CD14-positive monocyte (primary cell): ENCODE measurements at regions not wholly inside any gene's neighbourhood (a gene's known extent, or its start where the extent isn't known, plus 50 kb on each side); places are given as distances from the start of the nearest gene placed in this dataset.
"Not testable (repeated sequence)": the region's sequence is repeated elsewhere in the genome, so short reads cannot be mapped to it uniquely, and the experiment has no call there.

Experiments
- DNase-seq, 3 donors: peaks; one replicate each; pipeline ENCODE4 v3.0.0-alpha.2; 2011 to 2022
- H2AFZ ChIP-seq: 2 replicates; pipeline ENCODE4 v1.6.0; 2012; ENCODE audit warnings: mild to moderate bottlenecking, low read depth, low read length, inconsistent platforms; ENCODE audit not compliant: insufficient read depth, poor library complexity, severe bottlenecking
- H3K27ac ChIP-seq, 2 donors: 1 replicate in 1 of 2; 2 replicates in 1 of 2; pipeline ENCODE4 v1.5.1; 2012 to 2013; ENCODE audit warnings: low read length in 2 of 2, control low read depth in 1 of 2, inconsistent platforms in 1 of 2, low read depth in 1 of 2, mild to moderate bottlenecking in 1 of 2
- H3K27me3 ChIP-seq, 2 donors: one replicate each; pipeline versions ENCODE4 v1.6.0 to v1.6.1; 2011 to 2013; ENCODE audit warnings: low read length in 2 of 2; ENCODE audit not compliant: control insufficient read depth in 2 of 2, insufficient read depth in 2 of 2
- H3K36me3 ChIP-seq, 2 donors: replicated peaks in 1 of 2; 1 replicate in 1 of 2; 2 replicates in 1 of 2; pipeline versions ENCODE4 v1.5.1 to v1.6.1; 2012 to 2013; ENCODE audit warnings: low read length in 2 of 2, control low read depth in 1 of 2, inconsistent platforms in 1 of 2, mild to moderate bottlenecking in 1 of 2; ENCODE audit not compliant: insufficient read depth in 2 of 2, control insufficient read depth in 1 of 2
- H3K4me1 ChIP-seq, 2 donors: 1 replicate in 1 of 2; 2 replicates in 1 of 2; pipeline versions ENCODE4 v1.5.1 to v1.6.1; 2012 to 2013; ENCODE audit warnings: low read length in 2 of 2, control low read depth in 1 of 2, inconsistent platforms in 1 of 2, mild to moderate bottlenecking in 1 of 2, moderate library complexity in 1 of 2; ENCODE audit not compliant: insufficient read depth in 2 of 2, control insufficient read depth in 1 of 2
- H3K4me2 ChIP-seq: replicated peaks from 2 replicates; pipeline ENCODE3; 2012; ENCODE audit warnings: low read length, moderate library complexity, mild to moderate bottlenecking; ENCODE audit not compliant: poor library complexity, severe bottlenecking; ENCODE audit errors: extremely low read depth
- H3K4me3 ChIP-seq, 3 experiments: fragments of 200-600 bp in 1 of 3; sonication (generic) in 1 of 3; replicated peaks in 1 of 3; 1 replicate in 2 of 3; 2 replicates in 1 of 3; pipeline ENCODE4 v1.5.1; 2011 to 2013; ENCODE audit warnings: low read length in 3 of 3, mild to moderate bottlenecking in 3 of 3, control low read depth in 2 of 3, low read depth in 2 of 3, inconsistent platforms in 1 of 3, moderate library complexity in 1 of 3
- H3K79me2 ChIP-seq: 2 replicates; pipeline ENCODE4 v1.6.0; 2012; ENCODE audit warnings: mild to moderate bottlenecking, control low read depth, inconsistent platforms, low read length, moderate library complexity; ENCODE audit not compliant: insufficient read depth
- H3K9ac ChIP-seq: 2 replicates; pipeline ENCODE4 v1.6.0; 2017; ENCODE audit warnings: low read length, mild to moderate bottlenecking; ENCODE audit not compliant: insufficient read depth, poor library complexity, severe bottlenecking
- H3K9me3 ChIP-seq, 2 donors: replicated peaks in 1 of 2; 1 replicate in 1 of 2; 2 replicates in 1 of 2; pipeline versions ENCODE4 v1.5.1 to v1.6.1; 2012 to 2013; ENCODE audit warnings: low read length in 2 of 2, control low read depth in 1 of 2; ENCODE audit not compliant: control insufficient read depth in 1 of 2, insufficient read depth in 1 of 2
- H4K20me1 ChIP-seq: 2 replicates; pipeline ENCODE4 v1.6.0; 2012; ENCODE audit warnings: mild to moderate bottlenecking, low read length, control low read depth, moderate library complexity; ENCODE audit not compliant: insufficient read depth
- H3K27ac Mint-ChIP-seq, 7 donors: one replicate each; pipeline ENCODE4 v1.8.0; 2020; ENCODE audit warnings: mild to moderate bottlenecking in 7 of 7, mixed read lengths in 7 of 7, moderate library complexity in 6 of 7, inconsistent platforms in 2 of 7
- H3K27me3 Mint-ChIP-seq, 3 donors: one replicate each; pipeline ENCODE4 v1.8.0; 2021 to 2022; ENCODE audit warnings: low read depth in 3 of 3, mild to moderate bottlenecking in 3 of 3, mixed read lengths in 3 of 3, moderate library complexity in 3 of 3, inconsistent platforms in 1 of 3
- H3K36me3 Mint-ChIP-seq, 2 donors: one replicate each; pipeline ENCODE4 v1.8.0; 2020; ENCODE audit warnings: mixed read lengths in 2 of 2, inconsistent platforms in 1 of 2, mild to moderate bottlenecking in 1 of 2
- H3K4me1 Mint-ChIP-seq: one replicate; pipeline ENCODE4 v1.8.0; 2020; ENCODE audit warnings: mild to moderate bottlenecking, mixed read lengths
- H3K4me3 Mint-ChIP-seq, 2 donors: one replicate each; pipeline ENCODE4 v1.8.0; 2020; ENCODE audit warnings: mild to moderate bottlenecking in 2 of 2, mixed read lengths in 2 of 2, moderate library complexity in 1 of 2
- H3K9me3 Mint-ChIP-seq, 7 donors: one replicate each; pipeline ENCODE4 v1.8.0; 2020 to 2022; ENCODE audit warnings: mixed read lengths in 7 of 7, mild to moderate bottlenecking in 6 of 7, moderate library complexity in 6 of 7, inconsistent platforms in 2 of 7
- WGBS: methylation state at CpG from one replicate; pipeline ENCODE4 v1.1.5; 2013; ENCODE audit warnings: missing lambda C conversion rate; ENCODE audit not compliant: insufficient coverage; 5-methylcytosine and 5-hydroxymethylcytosine counted together
- intact Hi-C, 2 donors: fragments of 100-400 bp; cut with micrococcal nuclease; formaldehyde crosslinking; loops; one replicate each; pipeline versions ENCODE4 v1.15.0 to v1.15.1; 2023
- TF ChIP-seq, protein P1 (sequence below): fragments of 200-600 bp; IDR thresholded peaks from one replicate; pipeline ENCODE4 v1.8.0; 2022; ENCODE audit warnings: antibody characterized with exemption, mild to moderate bottlenecking

GRCh38 chr15:50850003-50850402 lies 58.5 kb upstream of the AP4E1 start:
- peaks cover 0 to 3% (median 2%) of the 10 kb centered on the region in 3 donors for H3K27me3 Mint-ChIP-seq
- H3K4me1 Mint-ChIP-seq = peaks cover 6% of the 10 kb centered on the region

DNA sequence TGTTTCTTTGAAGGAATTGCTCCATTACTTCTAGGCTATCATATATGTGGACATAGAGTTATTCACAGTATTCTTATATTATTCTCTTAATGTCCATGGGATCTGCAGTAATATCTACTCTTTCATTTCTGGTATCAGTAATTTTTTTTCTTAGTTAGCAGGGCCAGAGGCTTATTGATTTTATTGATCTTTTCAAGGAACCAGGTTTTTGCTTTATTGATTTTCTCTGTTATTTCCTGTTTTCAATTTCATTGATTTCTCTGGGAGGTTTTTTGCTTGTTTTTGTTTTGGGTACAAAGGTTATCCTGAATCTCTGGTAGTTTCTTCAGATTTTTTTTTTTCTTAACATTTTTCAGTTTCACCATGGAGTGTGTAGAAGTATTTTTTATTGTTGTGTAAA lies 60.1 kb upstream of the AP4E1 start:
- Mint-ChIP-seq H3K9me3 (peaks cover 2 to 17% (median 8%) of the 10 kb centered on the region in 7 donors), H3K27me3 (peaks cover 0 to 6% (median 2%) of the 10 kb centered on the region in 3 donors), H3K4me3 (no peak overlapping the region), H3K36me3 (no peaks in the 10 kb centered on the region), H3K4me1 (no peaks in the 10 kb centered on the region), H3K27ac (no peak overlapping the region)
- H3K79me2 ChIP-seq = no peaks in the 10 kb centered on the region
- no peak overlapping the region for H2AFZ ChIP-seq
- H3K4me3 ChIP-seq = no peak overlapping the region
- H3K9ac ChIP-seq = no peak overlapping the region
- intact Hi-C loops = no loop called here
- no peaks in the 10 kb centered on the region for H3K9me3 ChIP-seq
- no peak overlapping the region for H3K4me2 ChIP-seq
- H3K36me3 ChIP-seq = no peaks in the 10 kb centered on the region
- no peaks in the 10 kb centered on the region for H3K27me3 ChIP-seq
- H3K4me1 ChIP-seq = no peaks in the 10 kb centered on the region
- DNase-seq = no peak
- H3K27ac ChIP-seq = no peak overlapping the region
- TF ChIP-seq, protein P1, sequence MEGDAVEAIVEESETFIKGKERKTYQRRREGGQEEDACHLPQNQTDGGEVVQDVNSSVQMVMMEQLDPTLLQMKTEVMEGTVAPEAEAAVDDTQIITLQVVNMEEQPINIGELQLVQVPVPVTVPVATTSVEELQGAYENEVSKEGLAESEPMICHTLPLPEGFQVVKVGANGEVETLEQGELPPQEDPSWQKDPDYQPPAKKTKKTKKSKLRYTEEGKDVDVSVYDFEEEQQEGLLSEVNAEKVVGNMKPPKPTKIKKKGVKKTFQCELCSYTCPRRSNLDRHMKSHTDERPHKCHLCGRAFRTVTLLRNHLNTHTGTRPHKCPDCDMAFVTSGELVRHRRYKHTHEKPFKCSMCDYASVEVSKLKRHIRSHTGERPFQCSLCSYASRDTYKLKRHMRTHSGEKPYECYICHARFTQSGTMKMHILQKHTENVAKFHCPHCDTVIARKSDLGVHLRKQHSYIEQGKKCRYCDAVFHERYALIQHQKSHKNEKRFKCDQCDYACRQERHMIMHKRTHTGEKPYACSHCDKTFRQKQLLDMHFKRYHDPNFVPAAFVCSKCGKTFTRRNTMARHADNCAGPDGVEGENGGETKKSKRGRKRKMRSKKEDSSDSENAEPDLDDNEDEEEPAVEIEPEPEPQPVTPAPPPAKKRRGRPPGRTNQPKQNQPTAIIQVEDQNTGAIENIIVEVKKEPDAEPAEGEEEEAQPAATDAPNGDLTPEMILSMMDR = no peak
- no peaks in the 10 kb centered on the region for H4K20me1 ChIP-seq

More at GRCh38 chr15:50850003-50850402, 58.5 kb upstream of the AP4E1 start:
- intact Hi-C loops = no loop called here
- DNase-seq = no peak
- Histone ChIP-seq H3K36me3 (no peaks in the 10 kb centered on the region), H3K4me2 (no peak overlapping the region), H4K20me1 (no peaks in the 10 kb centered on the region), H3K9me3 (no peaks in the 10 kb centered on the region), H3K79me2 (no peaks in the 10 kb centered on the region), H3K4me3 (no peak overlapping the region), H3K27ac (no peak overlapping the region), H3K4me1 (peaks cover 3% of the 10 kb centered on the region in 2 donors), H2AFZ (no peak overlapping the region), H3K27me3 (no peaks in the 10 kb centered on the region), H3K9ac (no peak overlapping the region)
- TF ChIP-seq, protein P1 = no peak
- H3K36me3 Mint-ChIP-seq = no peaks in the 10 kb centered on the region
- H3K4me3 Mint-ChIP-seq = no peak overlapping the region
- WGBS = no CpG with 5 or more reads among the region's 1 CpG
- H3K9me3 Mint-ChIP-seq = peaks cover 0 to 7% (median 2%) of the 10 kb centered on the region in 7 donors
- no peak overlapping the region for H3K27ac Mint-ChIP-seq

- intact Hi-C loops, H3K36me3 Mint-ChIP-seq, H4K20me1 ChIP-seq, H3K79me2 ChIP-seq, H3K4me3 Mint-ChIP-seq, H3K36me3 ChIP-seq, H3K9me3 ChIP-seq, H2AFZ ChIP-seq, H3K9ac ChIP-seq, H3K27me3 Mint-ChIP-seq, H3K4me1 Mint-ChIP-seq, DNase-seq, H3K27ac Mint-ChIP-seq, H3K27me3 ChIP-seq, H3K4me1 ChIP-seq, H3K4me3 ChIP-seq, H3K4me2 ChIP-seq, H3K27ac ChIP-seq: not testable (repeated sequence)
- WGBS = no CpG with 5 or more reads among the region's 1 CpG
- peaks cover 6 to 19% (median 9%) of the 10 kb centered on the region in 7 donors for H3K9me3 Mint-ChIP-seq
Observed at GRCh38 chr15:50845181-50845580, 63.3 kb upstream of the AP4E1 start.
